HG03521 (cell line): ENCODE measurements at regions not wholly inside any gene's neighbourhood (a gene's known extent, or its start where the extent isn't known, plus 50 kb on each side); places are given as distances from the start of the nearest gene placed in this dataset.

ENCODE experiments used
- ATAC-seq: cut with Tn5 transposase; IDR thresholded peaks from one replicate; pipeline ENCODE4 v1.9.1; 2021; ENCODE audit warnings: mild to moderate bottlenecking, moderate library complexity; ENCODE audit not compliant: unreplicated experiment

GRCh38 chr6:40642837-40643236 is 55.7 kb upstream of the LRFN2 start:
- no peak for ATAC-seq

- no peak for ATAC-seq
Observed at GRCh38 chr6:40642190-40642589, 55.0 kb upstream of the LRFN2 start.

- ATAC-seq, result no peak
Observed at GRCh38 chr6:40640599-40641227, 53.5 kb upstream of the LRFN2 start.
